ENCODE measurements at regions not wholly inside any gene's neighbourhood (a gene's known extent, or its start where the extent isn't known, plus 50 kb on each side); places are given as distances from the start of the nearest gene placed in this dataset.

DNA sequence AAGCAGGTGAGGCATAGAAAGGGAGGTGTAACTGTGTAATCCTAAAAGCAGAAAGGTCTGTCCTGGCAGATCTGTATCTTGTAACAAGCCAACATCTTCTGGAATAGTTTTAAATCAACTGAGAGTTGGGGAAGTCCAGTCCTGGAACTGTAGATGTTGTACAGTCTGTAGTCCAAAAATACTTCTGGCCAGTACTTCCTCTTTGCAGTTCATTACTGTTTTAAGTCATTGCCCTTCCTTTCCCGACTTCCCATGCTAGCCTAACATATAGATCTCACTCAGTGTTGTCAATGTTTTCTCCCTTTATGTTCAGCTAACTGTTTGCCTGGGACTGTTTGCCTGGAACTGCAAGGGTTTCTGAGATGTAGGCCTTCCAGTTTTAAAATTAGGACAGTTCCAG, 168.5 kb upstream of the ISL1 start:
- no peak overlapping the region for H4K91ac ChIP-seq (ENCODE audit: insufficient read length, low read depth, low read length)
- H3K9me3 ChIP-seq (ENCODE audit: control insufficient read depth, low read depth, low read length) = no peaks in the 10 kb centered on the region
- no peaks in the 10 kb centered on the region for H3K79me1 ChIP-seq (ENCODE audit: insufficient read depth, low read depth, low read length, poor library complexity, severe bottlenecking)
- H2BK5ac ChIP-seq (ENCODE audit: insufficient read length, low read length) = no peak overlapping the region
- no peaks in the 10 kb centered on the region for H3K27me3 ChIP-seq (ENCODE audit: insufficient read depth, low read length)
- H3K4me2 ChIP-seq (ENCODE audit: insufficient read depth, insufficient read length, low read length) = no peak overlapping the region
- H2AK5ac ChIP-seq (ENCODE audit: insufficient read length, low read length) = no peak overlapping the region
- H3K4ac ChIP-seq (ENCODE audit: low read depth, low read length) = no peak overlapping the region
- no peak for DNase-seq
- no peak overlapping the region for H4K5ac ChIP-seq (ENCODE audit: insufficient read length, low read depth, low read length)
- no peak overlapping the region for H3K14ac ChIP-seq (ENCODE audit: insufficient read depth, low read length)
- Mint-ChIP-seq H3K27me3 (ENCODE audit: low read depth) (no peaks in the 10 kb centered on the region), H3K9me3 (no peaks in the 10 kb centered on the region), H3K36me3 (ENCODE audit: insufficient read depth in 1 of 3, low read depth in 3 of 3) (no peaks in the 10 kb centered on the region), H3K4me3 (no peak overlapping the region), H3K27ac (no peak overlapping the region; a peak in 1 of 7 replicates), H3K4me1 (peaks cover 11 to 12% of the 10 kb centered on the region in 2 experiments)
- no peak overlapping the region for H3K23ac ChIP-seq (ENCODE audit: insufficient read length, low read depth, low read length)
- no peak overlapping the region for H3K9ac ChIP-seq (ENCODE audit: extremely low read depth, insufficient read length, low read length)
- H3K79me2 ChIP-seq (ENCODE audit: insufficient read depth, low read length) = no peaks in the 10 kb centered on the region
- H3T11ph ChIP-seq (ENCODE audit: low read length) = no peak overlapping the region
- H2BK20ac ChIP-seq (ENCODE audit: low read depth, low read length, poor library complexity, severe bottlenecking) = no peak overlapping the region
- TF ChIP-seq, protein P1, sequence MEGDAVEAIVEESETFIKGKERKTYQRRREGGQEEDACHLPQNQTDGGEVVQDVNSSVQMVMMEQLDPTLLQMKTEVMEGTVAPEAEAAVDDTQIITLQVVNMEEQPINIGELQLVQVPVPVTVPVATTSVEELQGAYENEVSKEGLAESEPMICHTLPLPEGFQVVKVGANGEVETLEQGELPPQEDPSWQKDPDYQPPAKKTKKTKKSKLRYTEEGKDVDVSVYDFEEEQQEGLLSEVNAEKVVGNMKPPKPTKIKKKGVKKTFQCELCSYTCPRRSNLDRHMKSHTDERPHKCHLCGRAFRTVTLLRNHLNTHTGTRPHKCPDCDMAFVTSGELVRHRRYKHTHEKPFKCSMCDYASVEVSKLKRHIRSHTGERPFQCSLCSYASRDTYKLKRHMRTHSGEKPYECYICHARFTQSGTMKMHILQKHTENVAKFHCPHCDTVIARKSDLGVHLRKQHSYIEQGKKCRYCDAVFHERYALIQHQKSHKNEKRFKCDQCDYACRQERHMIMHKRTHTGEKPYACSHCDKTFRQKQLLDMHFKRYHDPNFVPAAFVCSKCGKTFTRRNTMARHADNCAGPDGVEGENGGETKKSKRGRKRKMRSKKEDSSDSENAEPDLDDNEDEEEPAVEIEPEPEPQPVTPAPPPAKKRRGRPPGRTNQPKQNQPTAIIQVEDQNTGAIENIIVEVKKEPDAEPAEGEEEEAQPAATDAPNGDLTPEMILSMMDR (conservative IDR thresholded peaks at IDR 0.05) = no peak
- no CpG with 5 or more reads among the region's 1 CpG for WGBS (ENCODE audit: extremely low coverage, insufficient read length, low lambda C conversion rate)
- no peak overlapping the region for H2BK120ac ChIP-seq (ENCODE audit: low read depth, low read length, poor library complexity, severe bottlenecking)
- no peak overlapping the region for H4K8ac ChIP-seq (replicated peaks; ENCODE audit: insufficient read length, low read depth, low read length)
- H3K4me1 ChIP-seq (ENCODE audit: insufficient read depth, low read length) = peaks cover 3% of the 10 kb centered on the region; the same call in 1 of the 2 replicates
- peak overlapping the region; percentile 65 for H2AFZ ChIP-seq (ENCODE audit: low read length)
- H3K56ac ChIP-seq (ENCODE audit: insufficient read length, low read depth, low read length) = no peak overlapping the region
- H3K27ac ChIP-seq (ENCODE audit: insufficient read length, low read depth, low read length) = no peak overlapping the region
- no peak overlapping the region for H3K18ac ChIP-seq (ENCODE audit: insufficient read length, low read depth, low read length)
- no peaks in the 10 kb centered on the region for H4K20me1 ChIP-seq (ENCODE audit: control insufficient read depth, insufficient read depth, insufficient read length)
- H2BK15ac ChIP-seq (ENCODE audit: low read depth, low read length) = no peak overlapping the region
- H3K23me2 ChIP-seq (ENCODE audit: insufficient read length, low read depth, low read length, poor library complexity, severe bottlenecking) = no peaks in the 10 kb centered on the region
- no peak overlapping the region for H2BK12ac ChIP-seq (ENCODE audit: insufficient read length, low read depth, low read length)
